Activated CD4-positive, alpha-beta T cell treated with anti-CD3 and anti-CD28 coated beads, Interleukin-2, amount 50 U/mL, for 4 hours (primary cell): ENCODE measurements at regions not wholly inside any gene's neighbourhood (a gene's known extent, or its start where the extent isn't known, plus 50 kb on each side); places are given as distances from the start of the nearest gene placed in this dataset.

ENCODE experiments used
- DNase-seq, 2 experiments: peaks; one replicate each; pipeline ENCODE4 v3.0.0-alpha.2; 2020

GRCh38 chr2:181841079-181841478 is 50.5 kb upstream of the ITPRID2 start:
- no peak for DNase-seq
